Tibial nerve (tissue), 3 donors: ENCODE measurements at regions not wholly inside any gene's neighbourhood (a gene's known extent, or its start where the extent isn't known, plus 50 kb on each side); places are given as distances from the start of the nearest gene placed in this dataset.

Experiments used
- CTCF ChIP-seq, 5 experiments: fragments of 200-600 bp in 3 of 5; fragments of 450-650 bp in 2 of 5; sonication (generic) in 3 of 5; IDR thresholded peaks; one replicate each; pipeline ENCODE4 v1.5.1; 2016 to 2019; ENCODE audit warnings: antibody characterized with exemption in 5 of 5, mild to moderate bottlenecking in 3 of 5, moderate library complexity in 2 of 5
- POLR2A ChIP-seq, 2 donors: fragments of 450-650 bp; IDR thresholded peaks; one replicate each; pipeline ENCODE4 v1.6.1; 2017; ENCODE audit warnings: antibody characterized with exemption in 2 of 2, mild to moderate bottlenecking in 2 of 2, moderate library complexity in 2 of 2

DNA sequence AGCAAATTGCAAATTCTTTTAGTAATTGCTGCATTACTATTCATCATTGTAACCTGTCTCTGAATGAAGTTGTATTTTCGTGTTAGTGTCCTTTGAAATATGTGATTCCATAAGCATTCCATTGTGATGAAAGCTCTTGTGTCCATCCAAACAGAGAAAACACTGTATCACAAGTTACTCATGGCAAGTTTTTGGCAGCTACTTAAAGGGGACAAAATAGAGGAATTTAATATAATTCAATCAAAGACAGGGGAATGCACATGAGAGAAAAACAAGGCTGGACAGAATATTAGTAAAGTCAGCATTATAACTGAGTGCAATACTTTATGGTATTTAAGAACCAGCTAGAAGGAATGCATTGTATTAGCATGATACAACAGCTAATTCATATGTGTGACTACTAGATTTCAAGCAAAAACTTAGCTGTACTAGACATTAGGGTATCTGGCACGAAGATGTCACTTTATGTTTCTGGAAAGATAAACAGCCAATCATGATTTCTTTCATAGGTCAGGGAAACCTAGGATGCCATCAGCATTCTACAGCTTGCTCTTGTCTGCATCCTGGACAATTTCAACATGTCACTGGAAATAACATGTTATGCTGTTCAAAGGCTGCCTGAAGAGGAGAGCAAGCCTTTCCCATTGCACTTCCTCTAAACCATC lies 270.6 kb upstream of the MARCKS start:
- TF ChIP-seq CTCF (IDR thresholded peaks at IDR 0.05) (no peak), POLR2A (IDR thresholded peaks at IDR 0.05) (no peak)
